ENCODE measurements at regions not wholly inside any gene's neighbourhood (a gene's known extent, or its start where the extent isn't known, plus 50 kb on each side); places are given as distances from the start of the nearest gene placed in this dataset.

DNA sequence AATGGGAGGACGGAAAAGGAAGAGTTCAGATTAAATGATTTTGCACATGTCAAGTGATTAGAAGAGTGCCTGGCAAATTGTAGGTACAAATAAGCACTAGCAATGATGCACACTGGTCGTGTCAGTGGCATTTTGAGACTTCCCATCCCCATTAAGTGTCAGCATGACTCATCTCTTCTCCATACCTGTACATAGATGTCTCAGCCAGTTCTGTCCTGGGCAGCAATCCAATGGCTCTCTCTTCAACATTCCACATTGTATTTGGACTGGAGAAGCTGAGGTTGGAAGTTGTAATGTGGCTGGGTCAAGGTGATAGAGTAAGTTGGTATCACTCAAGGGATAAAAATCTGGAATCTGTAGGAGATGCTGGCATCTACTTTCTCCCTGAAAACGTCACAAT lies 742.7 kb downstream of the VRK1 start:
- DNase-seq, result no peak

DNA sequence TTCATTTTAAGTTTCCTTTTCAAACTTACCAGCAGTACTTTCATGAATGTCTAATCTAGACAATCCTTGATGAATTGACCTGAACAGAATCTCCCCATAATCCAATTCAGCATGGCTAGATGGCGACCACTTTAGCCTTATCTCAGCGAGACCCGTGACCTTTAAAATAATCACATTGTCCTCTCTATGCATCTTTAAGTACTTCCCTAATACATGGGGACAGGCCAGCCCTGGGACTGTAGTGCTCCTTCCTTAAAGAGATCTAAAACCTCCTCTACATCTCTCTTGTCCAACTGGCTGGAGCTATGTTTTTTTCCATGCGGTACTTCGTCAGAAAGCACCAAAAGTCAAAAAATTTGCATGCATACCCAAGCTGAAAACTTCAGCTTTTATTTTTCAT lies 746.0 kb downstream of the VRK1 start:
- DNase-seq, result no peak

DNA sequence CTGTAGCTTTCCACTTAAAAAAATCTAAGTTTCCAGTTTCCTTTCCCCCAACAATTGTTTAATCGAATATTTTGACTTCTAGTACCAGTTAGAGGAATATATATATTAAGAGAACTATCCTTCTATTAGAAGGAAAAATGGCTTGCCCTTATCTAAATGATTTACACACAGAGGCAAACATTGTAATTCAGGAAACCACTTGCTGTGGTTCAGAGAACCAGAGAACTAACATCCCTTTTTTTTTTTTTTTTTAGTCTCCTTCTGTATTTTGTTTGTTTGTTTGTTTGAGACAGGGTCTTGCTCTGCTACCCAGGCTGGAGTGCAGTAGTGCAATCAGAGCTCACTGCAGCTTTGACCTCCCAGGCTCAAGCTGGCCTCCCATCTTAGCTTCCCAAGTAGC lies 746.6 kb downstream of the VRK1 start:
- DNase-seq, result no peak

DNA sequence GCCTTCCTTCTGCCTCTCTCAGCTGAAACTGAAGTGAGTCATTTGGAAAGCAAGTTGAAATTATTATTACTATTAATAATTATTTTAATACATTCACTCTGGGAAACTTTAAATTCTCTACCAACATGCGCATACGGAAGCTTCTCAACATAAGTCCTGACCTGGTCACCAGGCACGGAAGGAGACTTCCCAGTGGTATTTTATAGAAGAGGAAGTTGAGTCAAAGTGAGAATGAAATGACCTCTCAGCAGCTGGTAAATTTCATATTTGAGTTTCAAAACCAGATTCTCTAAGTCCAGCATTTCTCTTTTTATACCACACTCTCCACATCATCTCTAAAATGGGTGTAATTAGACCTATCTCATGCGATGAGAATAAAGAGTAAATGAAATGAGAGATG lies 747.4 kb downstream of the VRK1 start:
- no peak for DNase-seq

DNA sequence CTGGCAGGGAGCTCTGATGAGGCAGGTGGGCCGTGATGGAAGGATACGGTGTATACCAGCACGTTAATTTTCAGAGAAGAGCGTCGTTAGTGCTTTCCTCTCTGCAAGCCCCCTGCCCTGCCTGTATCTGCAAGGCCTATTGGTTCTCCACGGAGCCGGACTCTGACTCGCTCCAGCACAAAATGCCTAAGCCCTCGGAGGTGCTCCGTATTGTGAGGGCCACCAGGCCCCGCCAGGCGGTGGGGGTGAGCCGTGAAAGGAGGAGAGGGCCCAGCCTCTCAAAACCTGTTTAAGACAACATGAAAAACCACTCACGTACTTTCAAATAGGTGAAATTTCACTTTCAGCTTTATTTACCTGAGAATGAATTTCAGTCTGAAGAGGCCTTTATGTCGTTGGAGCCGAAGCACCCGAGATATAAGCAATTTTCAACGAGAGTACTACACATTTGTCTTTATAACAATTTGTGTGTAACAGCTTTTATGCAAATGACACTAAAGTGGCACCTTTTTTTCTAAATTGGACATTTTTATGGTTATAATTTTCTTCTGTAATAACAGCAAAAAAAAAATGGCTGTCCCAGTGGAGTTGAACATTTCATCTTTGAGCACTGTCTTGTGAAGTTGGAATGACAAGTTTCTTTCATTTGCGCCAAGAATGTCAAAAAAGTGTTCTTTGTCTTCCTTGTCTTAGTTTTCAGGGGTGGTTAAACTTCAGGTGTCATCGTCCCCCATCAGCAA lies 749.5 kb downstream of the VRK1 start:
- no peak for DNase-seq

DNA sequence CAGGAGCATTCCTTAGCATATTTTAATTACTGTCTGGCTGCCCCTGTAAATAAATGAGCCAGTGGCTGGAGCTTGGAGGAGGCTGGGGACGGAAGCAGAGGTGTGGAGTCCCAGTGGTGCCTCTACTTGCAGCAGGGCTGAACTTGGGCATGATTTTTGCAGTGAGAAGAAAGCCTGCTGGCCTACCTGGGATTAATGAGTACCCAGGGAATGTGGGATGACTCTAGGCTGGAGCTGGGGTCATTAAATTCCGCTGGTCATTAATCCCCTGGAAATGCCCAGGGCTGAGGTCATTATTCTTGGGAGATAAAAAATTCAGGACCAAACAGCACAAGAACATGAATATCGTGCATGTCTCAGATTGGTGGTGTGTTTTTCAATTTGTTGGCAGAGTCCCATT lies 753.3 kb downstream of the VRK1 start:
- DNase-seq, result no peak

DNA sequence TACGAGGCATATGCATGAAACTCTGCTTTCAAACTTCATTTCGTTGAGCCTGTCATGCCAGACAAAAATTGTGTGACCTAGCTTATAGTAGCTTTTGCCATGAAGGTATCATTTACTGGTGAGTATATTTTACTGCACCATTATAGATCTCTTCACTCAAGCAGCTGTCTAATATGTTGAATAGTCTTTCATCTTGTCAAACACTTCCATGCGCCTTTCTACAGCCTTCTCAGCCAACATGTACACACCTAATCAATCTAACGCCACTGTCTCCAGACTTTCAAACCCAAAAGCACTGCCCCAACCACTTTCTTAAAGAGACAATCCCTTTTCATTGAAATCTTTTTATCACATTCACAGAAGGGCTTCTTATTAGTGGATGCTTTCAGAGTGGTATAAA lies 757.4 kb downstream of the VRK1 start:
- no peak for DNase-seq

DNA sequence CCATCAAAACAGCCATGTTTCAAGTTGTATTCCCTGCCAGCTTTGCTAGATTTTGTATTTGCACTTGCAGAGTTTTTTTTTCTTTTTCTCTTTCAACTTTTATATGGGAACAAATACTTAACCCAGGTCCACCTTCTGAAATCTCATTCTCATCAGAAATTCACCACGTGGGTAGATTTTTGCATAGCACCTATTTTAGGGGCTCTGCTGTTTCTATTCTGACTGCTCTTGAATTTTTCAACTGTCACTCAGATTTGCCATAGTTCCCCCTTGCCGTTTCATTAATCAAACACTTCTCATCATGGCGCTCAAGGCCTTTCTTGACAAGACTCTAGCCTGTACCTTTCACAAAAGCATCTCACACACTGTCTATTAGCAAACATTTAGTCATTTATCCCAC lies 767.2 kb downstream of the VRK1 start:
- no peak for DNase-seq

DNA sequence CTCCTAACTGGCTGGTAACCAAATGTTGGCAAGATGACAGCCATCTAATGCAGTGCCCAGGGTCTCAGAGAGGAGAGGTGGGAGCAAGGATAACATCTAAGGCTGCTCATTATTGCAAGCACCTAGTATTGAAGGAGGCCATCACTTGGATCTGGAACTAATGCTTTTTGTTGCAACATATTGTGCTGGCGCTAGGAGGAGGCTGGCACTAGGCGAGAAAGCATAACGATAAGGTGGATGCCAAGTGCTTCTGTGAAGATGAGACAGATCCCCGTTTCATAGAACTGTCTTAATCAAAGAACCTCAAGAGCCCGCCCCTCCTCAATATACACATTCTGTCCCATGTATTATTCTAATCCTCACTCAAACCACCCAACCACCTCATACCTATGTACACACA lies 774.0 kb downstream of the VRK1 start:
- no peak for DNase-seq

DNA sequence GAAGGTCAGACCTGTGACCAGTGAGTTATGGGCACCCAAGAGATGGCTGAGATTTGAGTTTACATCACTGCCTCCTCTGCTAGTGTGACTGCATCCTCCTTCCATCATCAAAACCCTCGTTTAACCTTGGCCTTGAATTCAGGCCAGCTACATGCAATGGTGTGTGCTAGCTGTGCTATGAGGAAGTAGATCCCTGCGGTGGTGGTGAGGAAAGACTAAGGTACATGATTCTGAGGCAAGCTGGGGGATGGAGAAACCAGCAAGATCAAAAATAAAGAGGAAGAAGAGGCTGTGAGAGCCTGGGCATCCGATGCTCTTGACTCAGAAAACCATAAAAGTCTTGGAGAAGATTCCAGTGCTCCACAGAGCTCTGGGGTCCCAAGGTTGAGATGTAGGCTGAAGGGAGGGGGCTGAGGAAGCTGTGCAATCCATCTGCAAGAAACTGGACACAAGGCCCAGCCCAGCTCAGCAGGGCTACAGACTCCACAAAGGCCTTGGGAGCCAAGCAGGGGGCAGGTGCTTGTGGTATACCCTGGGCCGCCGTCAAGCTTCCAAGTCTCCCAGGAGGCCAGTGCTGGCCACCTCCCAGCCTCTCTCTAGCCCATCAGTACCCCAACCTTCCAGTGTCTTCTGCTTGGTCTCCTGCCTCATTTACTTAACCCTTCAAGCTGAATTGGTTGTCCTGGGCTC lies 774.8 kb downstream of the VRK1 start:
- no peak for DNase-seq

DNA sequence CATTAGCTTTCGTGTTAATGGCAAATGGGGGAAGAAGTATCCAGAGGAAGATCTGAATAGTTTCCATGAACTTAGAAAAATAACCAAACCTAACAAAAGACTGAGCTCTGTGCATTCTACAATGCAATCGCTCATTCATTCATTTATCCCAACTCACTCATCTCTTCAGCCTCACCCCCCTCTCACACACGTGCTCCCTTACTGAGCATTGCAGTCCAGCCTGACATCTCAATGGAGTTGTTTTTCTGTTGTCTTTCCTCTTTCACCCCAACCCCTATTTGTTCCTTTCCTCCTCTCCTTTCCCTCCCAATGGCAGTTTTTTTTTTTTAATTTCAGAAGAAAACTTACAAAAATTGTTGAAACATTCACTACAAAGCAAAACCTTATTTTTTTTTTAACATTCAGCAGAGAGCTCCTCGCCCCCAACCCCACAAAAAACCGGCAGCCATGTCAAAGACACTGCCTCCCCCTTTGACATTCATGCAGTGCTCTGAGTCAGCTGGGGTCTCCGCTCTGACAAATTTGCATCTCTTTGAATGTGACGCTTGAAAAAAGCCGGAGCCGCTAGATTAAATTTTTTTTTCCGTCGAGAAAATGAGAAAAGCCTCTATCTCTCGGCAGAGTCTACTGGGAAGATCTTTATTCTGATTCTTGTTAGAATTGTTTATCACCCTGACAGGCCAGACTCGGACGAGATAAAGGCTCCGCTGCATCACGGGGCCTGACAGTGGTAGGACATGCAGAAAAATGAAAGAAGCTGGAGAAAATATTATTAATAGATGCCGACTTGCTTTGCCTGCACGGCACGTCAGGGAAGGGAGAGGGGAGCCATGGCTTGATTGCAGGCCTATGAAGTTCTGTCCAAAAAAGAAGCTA lies 775.6 kb downstream of the VRK1 start:
- DNase-seq, result no peak

DNA sequence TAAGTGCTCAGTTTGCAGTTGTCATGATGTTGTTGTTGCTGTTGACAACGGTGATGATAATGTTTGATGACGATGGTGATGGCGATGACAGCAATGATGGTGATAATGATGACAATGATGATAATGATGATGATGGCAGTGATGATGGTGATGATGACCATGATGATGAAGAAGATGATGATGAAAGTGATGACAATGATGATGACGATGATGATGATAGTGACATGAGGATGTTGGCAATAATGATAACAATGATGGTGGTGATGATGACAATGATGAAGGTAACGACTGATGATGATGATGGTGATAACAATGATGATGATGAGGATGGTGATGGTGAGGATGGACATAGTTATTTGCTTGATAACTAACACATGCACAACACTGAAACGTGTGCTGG lies 778.5 kb downstream of the VRK1 start:
- DNase-seq, result no peak

DNA sequence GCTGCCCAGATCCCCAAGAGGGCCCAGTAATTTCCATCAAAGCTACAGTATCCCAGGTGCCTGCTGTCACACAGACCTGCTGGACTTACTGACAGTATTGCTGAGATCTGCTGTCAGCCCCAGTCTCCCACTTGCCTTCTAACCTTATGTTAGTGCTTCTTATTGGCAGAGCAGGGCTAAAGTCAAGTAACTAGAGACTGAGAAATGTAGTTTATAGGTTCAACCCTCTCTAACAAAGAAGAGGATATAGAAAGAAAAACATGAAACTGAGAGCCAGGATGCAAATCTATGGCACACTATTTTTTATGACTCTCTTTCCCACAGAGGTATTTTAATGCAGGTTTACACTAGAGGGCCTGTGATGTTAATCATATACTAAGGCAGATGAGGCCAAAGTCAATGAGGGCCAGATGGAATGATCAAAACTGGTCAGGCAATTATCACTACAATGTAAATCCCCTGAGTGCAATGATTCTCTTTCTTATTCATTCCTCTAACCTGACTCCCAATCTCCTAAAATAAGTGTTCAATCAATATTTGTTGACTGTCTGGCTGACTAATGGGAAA lies 781.9 kb downstream of the VRK1 start:
- no peak for DNase-seq

DNA sequence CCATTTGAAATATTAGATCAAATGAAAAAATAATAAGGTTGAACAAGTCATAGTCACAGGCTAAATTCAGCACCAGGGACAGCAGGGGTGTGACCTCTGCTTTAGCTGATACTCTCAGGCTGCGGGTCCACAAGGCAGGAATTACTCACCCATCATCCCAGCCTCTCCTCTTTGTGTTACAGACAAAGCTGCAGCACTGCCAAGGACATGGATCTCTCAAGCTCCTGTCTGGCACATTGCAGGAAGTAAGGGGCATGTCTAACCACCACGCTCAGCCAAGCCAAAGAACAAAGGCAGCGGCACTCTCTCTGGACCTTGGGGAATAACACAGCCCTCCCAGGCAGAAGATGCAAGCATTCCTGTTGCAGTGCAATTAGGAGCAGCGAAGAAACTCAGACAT lies 783.8 kb downstream of the VRK1 start:
- DNase-seq, result no peak

DNA sequence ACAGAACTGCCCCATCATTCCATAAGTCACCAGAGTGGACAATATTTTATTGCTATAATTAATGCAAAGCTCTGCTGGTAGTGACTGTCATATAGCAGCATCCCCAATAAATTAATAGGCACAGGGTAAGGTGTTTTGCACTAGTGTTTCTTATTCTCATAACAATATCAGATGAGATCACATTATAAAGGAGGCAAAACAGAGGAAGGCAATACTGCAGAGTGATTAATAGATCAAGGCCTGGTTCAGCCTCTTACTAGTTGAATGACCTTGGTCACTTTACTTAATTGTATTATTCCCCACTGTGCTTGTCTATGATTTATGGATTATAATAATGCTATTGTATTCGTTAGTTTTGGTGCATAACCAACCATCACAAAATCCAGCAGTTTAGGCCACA lies 784.8 kb downstream of the VRK1 start:
- DNase-seq, result no peak

DNA sequence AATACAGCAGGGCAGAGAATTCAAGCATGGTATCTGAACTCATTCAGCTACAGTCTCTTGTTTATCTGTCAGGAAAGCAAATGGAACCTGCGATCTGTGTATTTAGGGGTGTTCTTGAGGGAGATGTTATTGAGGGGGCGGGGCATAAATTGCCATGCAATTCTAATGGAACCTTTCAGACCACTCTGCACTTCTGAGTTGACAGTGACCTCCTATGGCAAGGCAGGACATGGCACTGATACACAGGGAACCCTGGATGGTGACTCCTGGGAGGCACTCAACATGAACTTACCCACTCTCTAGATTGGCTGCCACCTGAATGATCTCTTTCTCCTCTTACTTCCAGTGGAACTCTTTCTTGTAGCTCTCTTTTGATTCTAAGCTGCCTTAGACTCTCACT lies 787.3 kb downstream of the VRK1 start:
- DNase-seq, result no peak

DNA sequence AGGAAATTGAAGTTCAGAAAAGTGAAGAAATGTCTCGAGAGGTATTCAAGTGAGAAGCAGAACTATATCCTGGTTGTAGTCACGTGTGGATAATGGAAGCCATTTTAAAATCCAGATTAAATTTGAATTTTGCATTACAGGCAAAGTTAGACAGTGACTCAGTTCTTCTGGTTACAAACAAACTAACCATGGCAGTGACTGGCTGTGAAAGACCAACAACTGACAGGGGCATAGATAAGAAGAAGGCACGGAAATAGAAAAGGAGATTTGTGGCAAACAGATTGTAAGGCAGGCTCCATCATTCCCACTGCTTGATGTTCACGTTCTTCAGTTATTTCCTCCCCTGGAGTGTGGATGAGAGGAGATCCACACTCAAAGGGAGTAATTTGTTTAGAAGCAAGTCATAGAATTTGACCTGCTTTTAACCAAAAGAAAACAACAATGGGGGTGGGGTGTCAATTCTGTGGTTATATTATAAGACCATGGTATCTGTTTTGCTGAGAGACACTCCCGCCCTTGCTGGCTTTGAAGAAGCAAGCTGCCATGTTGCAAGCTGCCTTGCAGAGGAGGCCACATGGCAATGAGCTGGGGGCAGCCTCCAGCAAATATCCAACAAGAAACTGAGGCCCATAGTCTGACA lies 795.3 kb downstream of the VRK1 start:
- DNase-seq, result no peak

DNA sequence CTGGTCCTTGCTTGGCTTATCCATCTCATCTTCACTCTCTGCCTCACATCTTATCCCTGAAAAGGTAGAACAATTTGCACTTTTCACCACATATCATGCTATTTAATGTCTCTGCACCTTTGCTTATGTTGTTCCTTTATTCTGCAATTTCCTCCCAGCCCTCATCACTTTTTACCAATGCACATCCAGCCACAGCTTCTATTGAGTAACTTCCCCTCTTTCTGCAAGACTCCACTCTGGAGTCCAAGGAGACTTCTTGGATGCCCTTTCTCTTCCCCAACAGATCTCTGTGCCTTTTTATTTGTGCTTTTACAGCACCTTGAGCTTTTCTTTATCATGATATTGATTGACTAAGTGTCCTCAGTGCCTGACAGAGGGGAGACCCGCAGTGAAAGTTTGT lies 797.1 kb downstream of the VRK1 start:
- no peak for DNase-seq

DNA sequence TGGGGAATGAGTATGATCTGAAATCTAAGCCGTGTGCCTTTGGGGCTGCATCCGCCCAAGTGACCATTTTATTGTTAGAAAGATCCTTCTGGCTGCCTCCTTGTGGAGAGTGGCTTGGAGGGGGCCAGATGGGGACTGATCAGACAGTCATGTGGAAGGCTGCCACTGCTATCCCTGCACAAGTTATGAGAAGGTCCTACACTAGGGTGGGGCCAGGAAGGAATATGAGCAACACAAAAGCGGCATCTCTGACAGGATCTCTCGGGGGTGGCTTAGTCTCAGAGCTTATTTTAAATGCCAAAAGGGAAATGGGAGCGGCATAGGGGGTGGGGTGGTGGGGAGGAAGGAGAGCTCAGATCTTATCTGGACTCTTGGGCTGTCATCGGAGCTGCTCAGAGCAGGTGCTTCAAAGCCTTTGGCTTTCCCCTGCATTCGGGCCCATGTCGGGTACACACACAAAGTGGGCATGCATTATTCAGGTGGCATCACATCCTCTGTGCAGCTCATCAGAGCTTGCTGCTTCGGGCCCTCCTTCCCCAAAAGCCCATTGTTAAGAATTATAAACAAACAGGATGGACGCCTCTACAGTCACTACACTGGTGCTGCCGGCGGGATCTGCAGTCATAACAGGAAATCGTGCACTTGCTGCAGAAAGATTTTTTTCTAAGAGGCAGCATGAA lies 805.4 kb downstream of the VRK1 start:
- no peak for DNase-seq

DNA sequence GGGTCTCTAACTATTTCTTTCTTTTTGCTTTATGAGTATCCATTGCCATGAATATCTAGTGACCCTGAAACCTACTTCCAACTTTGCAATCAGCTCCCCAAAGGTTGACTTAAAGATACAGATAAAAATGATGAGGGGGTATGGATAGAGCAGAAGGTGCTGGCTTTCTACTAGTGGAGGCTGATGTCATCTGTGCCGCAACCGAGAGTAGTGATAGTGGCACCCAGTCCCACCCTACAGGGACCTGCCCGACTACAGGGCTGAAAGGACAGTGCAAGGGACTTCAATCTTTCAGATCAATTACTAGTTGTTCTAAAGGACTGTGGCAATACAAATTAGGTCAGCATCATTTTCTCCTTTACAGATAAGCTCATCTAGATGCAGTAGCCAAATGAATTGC lies 806.0 kb downstream of the VRK1 start:
- no peak for DNase-seq

DNA sequence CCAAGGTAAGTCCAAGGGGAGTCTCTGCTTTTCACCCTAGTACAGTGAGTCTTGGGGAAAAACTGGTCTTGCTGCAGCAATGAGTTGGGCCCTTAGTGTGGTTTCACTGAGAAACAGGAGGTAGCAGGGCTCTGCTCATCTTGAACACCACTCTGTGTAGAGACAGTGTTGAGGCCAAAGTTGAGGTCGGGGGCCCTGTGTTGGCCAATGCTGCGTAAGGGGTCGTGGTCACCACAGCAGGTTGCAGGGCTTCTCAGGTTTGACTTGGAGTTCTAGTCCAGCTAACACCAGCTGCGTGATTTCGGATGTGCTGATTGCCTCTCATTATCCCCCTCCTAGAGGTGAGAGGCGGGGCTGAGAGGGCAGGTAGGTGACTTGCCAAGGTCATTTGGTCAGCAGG lies 807.5 kb downstream of the VRK1 start:
- no peak for DNase-seq

DNA sequence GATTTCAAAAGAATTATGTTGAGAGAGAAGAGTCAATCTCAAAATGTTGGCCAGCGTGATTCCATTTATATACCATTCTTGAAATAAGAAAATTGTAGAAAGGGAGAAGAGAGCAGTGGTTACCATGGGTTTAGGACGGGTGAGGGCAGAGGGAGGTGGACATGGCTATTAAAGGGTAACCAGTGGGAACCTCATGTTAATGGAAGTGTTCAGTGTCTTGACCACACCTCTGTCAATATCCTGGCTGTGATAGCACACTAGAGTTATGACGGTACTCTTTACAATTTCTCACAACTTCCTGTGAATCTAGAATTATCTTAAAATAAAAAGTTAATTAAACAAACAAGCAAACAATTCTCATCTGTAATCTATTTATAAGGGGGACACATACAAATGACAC lies 821.2 kb downstream of the VRK1 start:
- DNase-seq, result no peak

All from DMS53 (cell line).